ENCODE measurements at regions not wholly inside any gene's neighbourhood (a gene's known extent, or its start where the extent isn't known, plus 50 kb on each side); places are given as distances from the start of the nearest gene placed in this dataset.

GRCh38 chr14:40889126-40889525 lies 717.5 kb upstream of the LRFN5 start:
- no peak overlapping the region for H3K4me3 ChIP-seq (ENCODE audit: extremely low read depth, insufficient read depth, low read length, poor library complexity, severe bottlenecking)
- H3K27ac ChIP-seq (ENCODE audit: low read depth, low read length, severe bottlenecking) = no peak overlapping the region
- H3K9me3 ChIP-seq (ENCODE audit: control insufficient read depth, low read length) = no peaks in the 10 kb centered on the region
- H3K4me1 ChIP-seq (ENCODE audit: control insufficient read depth, insufficient read depth, low read length, poor library complexity, severe bottlenecking) = no peaks in the 10 kb centered on the region
- H3K36me3 ChIP-seq (ENCODE audit: control insufficient read depth, insufficient read depth, low read length) = no peaks in the 10 kb centered on the region

GRCh38 chr14:40887912-40888311 lies 718.8 kb upstream of the LRFN5 start:
- no peak overlapping the region for H3K4me3 ChIP-seq (ENCODE audit: extremely low read depth, insufficient read depth, low read length, poor library complexity, severe bottlenecking)
- no peak overlapping the region for H3K27ac ChIP-seq (ENCODE audit: low read depth, low read length, severe bottlenecking)
- H3K36me3 ChIP-seq (ENCODE audit: control insufficient read depth, insufficient read depth, low read length) = no peaks in the 10 kb centered on the region
- WGBS, 2 experiments (ENCODE audit: insufficient coverage in 2 of 2) = no CpG with 5 or more reads among the region's 2 CpGs
- H3K4me1 ChIP-seq (ENCODE audit: control insufficient read depth, insufficient read depth, low read length, poor library complexity, severe bottlenecking) = no peaks in the 10 kb centered on the region
- no peaks in the 10 kb centered on the region for H3K9me3 ChIP-seq (ENCODE audit: control insufficient read depth, low read length)

GRCh38 chr14:40870252-40870651 lies 736.4 kb upstream of the LRFN5 start:
- H3K9me3 ChIP-seq (ENCODE audit: control insufficient read depth, low read length) = no peaks in the 10 kb centered on the region
- WGBS, 2 experiments (ENCODE audit: insufficient coverage in 2 of 2) = 100% methylated on average over 1 of the region's 1 CpG; no CpG with 5 or more reads in 1 of the 2 experiments

GRCh38 chr14:40859055-40859454 lies 747.6 kb upstream of the LRFN5 start:
- WGBS, 2 experiments (ENCODE audit: insufficient coverage in 2 of 2) = 89% methylated on average over 1 of the region's 1 CpG; no CpG with 5 or more reads in 1 of the 2 experiments
- Histone ChIP-seq H3K9me3 (ENCODE audit: control insufficient read depth, low read length) (no peaks in the 10 kb centered on the region), H3K4me1 (ENCODE audit: control insufficient read depth, insufficient read depth, low read length, poor library complexity, severe bottlenecking) (no peaks in the 10 kb centered on the region), H3K27ac (ENCODE audit: low read depth, low read length, severe bottlenecking) (no peak overlapping the region), H3K4me3 (ENCODE audit: extremely low read depth, insufficient read depth, low read length, poor library complexity, severe bottlenecking) (no peak overlapping the region), H3K36me3 (ENCODE audit: control insufficient read depth, insufficient read depth, low read length) (no peaks in the 10 kb centered on the region)

More at GRCh38 chr14:40870252-40870651, 736.4 kb upstream of the LRFN5 start:
- no peaks in the 10 kb centered on the region for H3K36me3 ChIP-seq (ENCODE audit: control insufficient read depth, insufficient read depth, low read length)
- H3K4me1 ChIP-seq (ENCODE audit: control insufficient read depth, insufficient read depth, low read length, poor library complexity, severe bottlenecking) = no peaks in the 10 kb centered on the region
- no peak overlapping the region for H3K27ac ChIP-seq (ENCODE audit: low read depth, low read length, severe bottlenecking)
- no peak overlapping the region for H3K4me3 ChIP-seq (ENCODE audit: extremely low read depth, insufficient read depth, low read length, poor library complexity, severe bottlenecking)

GRCh38 chr14:40855343-40855742 lies 751.3 kb upstream of the LRFN5 start:
- H3K36me3 ChIP-seq (ENCODE audit: control insufficient read depth, insufficient read depth, low read length) = no peaks in the 10 kb centered on the region
- H3K4me1 ChIP-seq (ENCODE audit: control insufficient read depth, insufficient read depth, low read length, poor library complexity, severe bottlenecking) = no peaks in the 10 kb centered on the region
- 92 to 100% methylated on average over 4 to 5 of the region's 6 CpGs for WGBS, 2 experiments (ENCODE audit: insufficient coverage in 2 of 2)
- H3K9me3 ChIP-seq (ENCODE audit: control insufficient read depth, low read length) = no peaks in the 10 kb centered on the region
- no peak overlapping the region for H3K4me3 ChIP-seq (ENCODE audit: extremely low read depth, insufficient read depth, low read length, poor library complexity, severe bottlenecking)
- H3K27ac ChIP-seq (ENCODE audit: low read depth, low read length, severe bottlenecking) = no peak overlapping the region

- Histone ChIP-seq H3K9me3 (ENCODE audit: control insufficient read depth, low read length) (no peaks in the 10 kb centered on the region), H3K4me1 (ENCODE audit: control insufficient read depth, insufficient read depth, low read length, poor library complexity, severe bottlenecking) (no peaks in the 10 kb centered on the region), H3K4me3 (ENCODE audit: extremely low read depth, insufficient read depth, low read length, poor library complexity, severe bottlenecking) (no peak overlapping the region), H3K27ac (ENCODE audit: low read depth, low read length, severe bottlenecking) (no peak overlapping the region), H3K36me3 (ENCODE audit: control insufficient read depth, insufficient read depth, low read length) (no peaks in the 10 kb centered on the region)
Measured at GRCh38 chr14:40850191-40850590, 756.5 kb upstream of the LRFN5 start.

GRCh38 chr14:40847480-40847879 lies 759.2 kb upstream of the LRFN5 start:
- Histone ChIP-seq H3K9me3 (ENCODE audit: control insufficient read depth, low read length) (no peaks in the 10 kb centered on the region), H3K27ac (ENCODE audit: low read depth, low read length, severe bottlenecking) (no peak overlapping the region), H3K4me1 (ENCODE audit: control insufficient read depth, insufficient read depth, low read length, poor library complexity, severe bottlenecking) (no peaks in the 10 kb centered on the region), H3K36me3 (ENCODE audit: control insufficient read depth, insufficient read depth, low read length) (no peaks in the 10 kb centered on the region), H3K4me3 (ENCODE audit: extremely low read depth, insufficient read depth, low read length, poor library complexity, severe bottlenecking) (no peak overlapping the region)

- no peaks in the 10 kb centered on the region for H3K36me3 ChIP-seq (ENCODE audit: control insufficient read depth, insufficient read depth, low read length)
- no peak overlapping the region for H3K27ac ChIP-seq (ENCODE audit: low read depth, low read length, severe bottlenecking)
- no peaks in the 10 kb centered on the region for H3K4me1 ChIP-seq (ENCODE audit: control insufficient read depth, insufficient read depth, low read length, poor library complexity, severe bottlenecking)
- H3K4me3 ChIP-seq (ENCODE audit: extremely low read depth, insufficient read depth, low read length, poor library complexity, severe bottlenecking) = no peak overlapping the region
- no peaks in the 10 kb centered on the region for H3K9me3 ChIP-seq (ENCODE audit: control insufficient read depth, low read length)
Measured at GRCh38 chr14:40842816-40843215, 763.9 kb upstream of the LRFN5 start.

- no peaks in the 10 kb centered on the region for H3K36me3 ChIP-seq (ENCODE audit: control insufficient read depth, insufficient read depth, low read length)
- H3K27ac ChIP-seq (ENCODE audit: low read depth, low read length, severe bottlenecking) = no peak overlapping the region
- H3K4me1 ChIP-seq (ENCODE audit: control insufficient read depth, insufficient read depth, low read length, poor library complexity, severe bottlenecking) = no peaks in the 10 kb centered on the region
- no peaks in the 10 kb centered on the region for H3K9me3 ChIP-seq (ENCODE audit: control insufficient read depth, low read length)
- no peak overlapping the region for H3K4me3 ChIP-seq (ENCODE audit: extremely low read depth, insufficient read depth, low read length, poor library complexity, severe bottlenecking)
- no CpG with 5 or more reads among the region's 1 CpG for WGBS, 2 experiments (ENCODE audit: insufficient coverage in 2 of 2)
Measured at GRCh38 chr14:40841886-40842285, 764.8 kb upstream of the LRFN5 start.

GRCh38 chr14:40838601-40839000 lies 768.1 kb upstream of the LRFN5 start:
- no peaks in the 10 kb centered on the region for H3K4me1 ChIP-seq (ENCODE audit: control insufficient read depth, insufficient read depth, low read length, poor library complexity, severe bottlenecking)
- H3K4me3 ChIP-seq (ENCODE audit: extremely low read depth, insufficient read depth, low read length, poor library complexity, severe bottlenecking) = no peak overlapping the region
- H3K9me3 ChIP-seq (ENCODE audit: control insufficient read depth, low read length) = no peaks in the 10 kb centered on the region
- H3K27ac ChIP-seq (ENCODE audit: low read depth, low read length, severe bottlenecking) = no peak overlapping the region
- WGBS, 2 experiments (ENCODE audit: insufficient coverage in 2 of 2) = 82 to 100% methylated on average over 2 of the region's 2 CpGs
- H3K36me3 ChIP-seq (ENCODE audit: control insufficient read depth, insufficient read depth, low read length) = no peaks in the 10 kb centered on the region

- Histone ChIP-seq H3K4me1 (ENCODE audit: control insufficient read depth, insufficient read depth, low read length, poor library complexity, severe bottlenecking) (no peaks in the 10 kb centered on the region), H3K36me3 (ENCODE audit: control insufficient read depth, insufficient read depth, low read length) (no peaks in the 10 kb centered on the region), H3K27ac (ENCODE audit: low read depth, low read length, severe bottlenecking) (no peak overlapping the region), H3K4me3 (ENCODE audit: extremely low read depth, insufficient read depth, low read length, poor library complexity, severe bottlenecking) (no peak overlapping the region), H3K9me3 (ENCODE audit: control insufficient read depth, low read length) (no peaks in the 10 kb centered on the region)
Measured at GRCh38 chr14:40806471-40806870, 800.2 kb upstream of the LRFN5 start.

GRCh38 chr14:40796168-40796567 lies 810.5 kb upstream of the LRFN5 start:
- Histone ChIP-seq H3K27ac (ENCODE audit: low read depth, low read length, severe bottlenecking) (no peak overlapping the region), H3K9me3 (ENCODE audit: control insufficient read depth, low read length) (no peaks in the 10 kb centered on the region), H3K36me3 (ENCODE audit: control insufficient read depth, insufficient read depth, low read length) (no peaks in the 10 kb centered on the region), H3K4me1 (ENCODE audit: control insufficient read depth, insufficient read depth, low read length, poor library complexity, severe bottlenecking) (no peaks in the 10 kb centered on the region), H3K4me3 (ENCODE audit: extremely low read depth, insufficient read depth, low read length, poor library complexity, severe bottlenecking) (no peak overlapping the region)
- WGBS, 2 experiments (ENCODE audit: insufficient coverage in 2 of 2) = 82 to 93% methylated on average over 1 of the region's 1 CpG

Measured in mesodermal cell (in vitro differentiated cells).